ACHN (cell line): ENCODE measurements at regions not wholly inside any gene's neighbourhood (a gene's known extent, or its start where the extent isn't known, plus 50 kb on each side); places are given as distances from the start of the nearest gene placed in this dataset.
"Not testable (repeated sequence)": the region's sequence is repeated elsewhere in the genome, so short reads cannot be mapped to it uniquely, and the experiment has no call there.

ENCODE experiments used
- DNase-seq: peaks from one replicate; pipeline ENCODE4 v3.0.0-alpha.2; 2015
- in situ Hi-C: cut with HindIII; loops from 2 replicates; pipeline ENCODE4 v1.10.0; 2017; ENCODE audit warnings: low sequenced_read_pairs, low pct_ligation_motif_present, low pct_unique_long_range_greater_than_20kb

DNA sequence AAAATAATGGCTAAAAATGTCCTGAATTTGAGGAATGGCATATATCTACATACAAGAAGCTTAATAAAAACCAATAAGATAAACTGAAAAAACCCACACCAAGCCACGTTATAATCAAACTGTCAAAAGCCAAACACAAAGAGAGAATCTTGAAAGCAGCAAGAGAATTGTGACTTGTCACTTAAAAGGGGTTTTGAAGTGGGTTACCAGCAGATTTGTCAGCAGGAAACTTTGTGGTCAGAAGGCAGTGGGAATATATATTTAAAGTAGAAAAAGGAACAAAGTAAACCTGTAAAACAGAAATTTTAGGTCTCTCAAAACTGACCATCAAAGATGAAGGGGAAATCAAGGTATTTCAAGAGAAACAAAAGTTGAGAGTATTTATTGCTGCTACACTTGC is 171.9 kb upstream of the CNTNAP5 start:
- DNase-seq: no peak

DNA sequence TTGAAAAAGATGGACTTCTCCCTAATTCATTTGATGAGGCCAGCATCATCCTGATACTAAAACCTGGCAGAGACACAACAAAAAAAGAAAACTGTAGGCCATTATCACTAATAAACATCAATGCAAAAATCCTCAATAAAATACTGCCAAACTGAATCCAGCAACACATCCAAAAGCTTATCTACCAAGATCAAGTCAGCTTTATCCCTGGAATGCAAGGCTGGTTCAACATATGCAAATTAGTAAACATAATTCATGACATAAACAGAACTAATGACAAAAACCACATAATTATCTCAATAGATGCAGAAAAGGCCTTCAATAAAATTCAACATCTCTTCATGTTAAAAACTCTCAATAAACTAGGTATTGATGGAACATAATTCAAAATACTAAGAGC is 166.1 kb upstream of the CNTNAP5 start:
- DNase-seq, in situ Hi-C loops: not testable (repeated sequence)

More for the DNA sequence above, 171.9 kb upstream of the CNTNAP5 start:
- in situ Hi-C loops: no loop called here

DNA sequence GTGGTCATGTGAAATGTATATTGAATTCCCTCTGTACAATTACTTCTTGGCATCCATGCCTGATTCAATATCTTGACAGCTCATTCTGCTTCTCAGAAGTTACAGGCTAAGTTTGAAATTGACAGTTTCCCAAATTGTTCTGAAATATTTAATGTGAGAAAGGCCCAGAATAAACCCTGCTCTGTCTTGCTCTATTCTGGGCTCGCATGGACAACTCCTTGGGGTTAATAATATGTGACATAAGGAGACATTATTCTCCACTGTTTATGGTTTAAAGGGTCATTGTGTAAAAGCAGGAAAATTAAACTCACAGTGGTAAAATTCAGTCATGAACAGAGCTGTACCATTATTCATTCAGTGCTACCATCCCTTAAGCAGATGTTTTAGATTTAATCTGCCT is 160.7 kb upstream of the CNTNAP5 start:
- DNase-seq: no peak
- in situ Hi-C loops: no loop called here

DNA sequence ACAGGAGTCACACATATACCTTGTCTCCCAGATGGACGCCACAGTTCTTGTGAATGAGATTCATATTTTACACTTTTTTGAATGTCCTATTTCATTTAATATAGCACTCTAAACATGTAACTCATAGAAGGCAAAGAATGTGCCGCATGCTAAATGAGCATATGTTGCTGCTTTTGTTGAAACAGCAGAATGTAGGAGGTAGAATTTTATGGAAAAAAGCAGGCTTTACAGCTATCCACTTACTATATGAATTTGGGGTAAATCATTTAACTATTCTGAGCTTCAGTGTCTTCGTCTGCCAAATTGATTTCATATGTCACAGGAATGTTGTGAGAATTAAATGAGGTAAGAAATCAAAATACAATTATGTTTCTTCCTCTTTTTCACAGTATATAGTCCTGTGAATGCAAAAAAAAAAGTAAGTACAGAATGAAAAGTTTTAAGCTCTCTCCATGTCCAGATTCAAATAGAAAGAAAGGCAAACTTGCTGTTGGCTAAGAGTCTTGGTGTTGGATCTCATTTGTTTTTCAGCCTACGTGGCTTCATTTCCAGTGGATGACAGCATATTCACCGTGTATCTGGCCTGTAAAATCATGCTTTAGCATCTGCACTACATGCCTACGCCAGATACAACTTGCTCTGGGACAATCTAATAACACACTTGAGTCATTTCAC is 154.7 kb upstream of the CNTNAP5 start:
- in situ Hi-C loops: no loop called here

DNA sequence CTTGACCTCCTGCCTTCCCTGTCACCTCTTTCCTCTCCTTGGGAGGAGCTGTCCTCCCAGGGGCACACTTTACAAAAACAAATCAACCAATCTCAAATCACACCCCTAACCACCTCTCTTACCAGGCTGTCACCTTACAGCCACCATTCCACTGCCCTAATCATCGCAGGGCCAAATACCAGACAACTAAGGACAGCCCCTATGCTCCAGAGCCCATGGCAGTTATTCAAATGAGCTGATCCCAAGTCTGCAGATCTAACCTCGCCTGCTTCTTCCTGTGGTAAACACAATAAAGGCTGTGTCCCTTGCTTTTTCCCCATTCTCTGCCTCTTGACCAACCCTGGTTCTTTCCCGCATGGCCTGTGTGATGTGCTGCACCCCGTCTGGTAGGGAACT is 154.2 kb upstream of the CNTNAP5 start:
- no peak for DNase-seq
- in situ Hi-C loops: no loop called here

More for the DNA sequence above, 154.7 kb upstream of the CNTNAP5 start:
- no peak for DNase-seq

DNA sequence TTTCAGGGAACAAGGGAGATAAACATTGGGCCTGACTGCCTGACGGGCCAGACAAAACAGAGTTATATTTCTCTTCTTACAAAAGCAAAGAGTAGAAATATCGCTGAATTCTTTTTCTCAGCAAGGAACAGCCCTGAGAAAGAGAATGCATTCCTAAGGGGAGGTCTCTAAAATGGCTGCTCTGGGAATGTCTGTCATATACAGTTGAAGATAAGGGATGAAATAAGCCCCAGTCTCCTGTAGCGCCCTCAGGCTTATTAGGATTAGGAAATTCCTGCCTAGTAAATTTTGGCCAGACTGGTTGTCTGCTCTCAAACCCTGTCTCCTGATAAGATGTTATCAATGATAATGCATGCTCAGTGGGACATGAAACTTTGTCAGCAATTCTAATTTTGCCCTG is 134.9 kb upstream of the CNTNAP5 start:
- no peak for DNase-seq
- in situ Hi-C loops: no loop called here

DNA sequence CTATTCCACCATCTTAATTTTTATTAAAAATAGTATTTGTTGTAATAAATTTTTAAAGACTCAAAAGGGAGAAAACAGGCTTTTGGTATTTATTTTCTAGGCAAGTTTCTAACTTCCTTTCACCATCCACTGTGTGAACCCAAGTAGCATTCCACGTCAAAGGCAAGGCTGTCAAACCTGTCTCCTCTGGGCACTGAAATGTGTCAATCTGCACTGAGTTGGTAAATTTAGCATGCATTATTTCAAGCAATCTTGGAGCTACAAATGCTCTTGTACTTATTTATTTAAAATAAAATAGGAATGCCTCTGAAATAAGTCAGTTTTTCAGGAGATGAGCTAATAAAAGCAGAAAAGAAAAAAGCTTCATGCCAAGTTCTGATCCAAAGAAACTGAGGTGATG is 130.9 kb upstream of the CNTNAP5 start:
- in situ Hi-C loops: no loop called here

DNA sequence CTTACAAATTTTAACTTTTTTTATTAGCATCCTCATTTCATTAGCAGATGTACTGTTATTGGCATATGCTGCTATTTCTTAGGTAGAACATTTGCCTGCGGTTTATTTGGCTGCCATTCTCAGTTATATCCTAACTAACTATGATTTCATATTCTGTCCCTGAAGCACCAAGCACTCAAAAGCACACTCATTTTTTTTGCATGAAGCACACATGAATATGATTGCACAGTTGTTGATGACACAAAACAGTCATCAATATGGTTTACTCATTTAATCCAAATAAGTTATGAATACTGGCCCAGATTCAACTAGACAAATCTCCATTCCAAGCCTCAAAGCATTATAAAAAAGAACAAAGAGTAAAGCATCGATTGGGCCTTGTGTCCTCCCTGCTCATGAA is 129.4 kb upstream of the CNTNAP5 start:
- in situ Hi-C loops: no loop called here
- DNase-seq: no peak

More for the DNA sequence above, 130.9 kb upstream of the CNTNAP5 start:
- no peak for DNase-seq

DNA sequence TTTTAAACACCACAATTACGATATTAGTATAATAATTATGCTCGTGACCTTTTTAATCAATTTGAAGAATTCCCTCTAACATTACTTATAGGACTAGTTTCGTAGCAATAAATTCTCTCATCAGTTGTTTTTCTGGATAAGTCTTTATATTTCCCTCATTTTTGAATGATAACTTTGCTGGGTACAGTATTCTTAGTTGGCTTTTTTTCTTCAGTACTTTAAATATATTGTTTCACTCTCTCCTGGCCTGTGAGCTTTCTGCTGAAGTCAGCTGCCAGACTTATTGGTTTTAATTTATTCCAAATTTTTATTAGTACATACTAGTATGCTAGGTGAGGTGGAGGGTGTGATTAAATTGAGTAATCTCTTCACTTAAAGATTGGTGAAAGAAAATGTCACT is 123.8 kb upstream of the CNTNAP5 start:
- no peak for DNase-seq
- in situ Hi-C loops: no loop called here

DNA sequence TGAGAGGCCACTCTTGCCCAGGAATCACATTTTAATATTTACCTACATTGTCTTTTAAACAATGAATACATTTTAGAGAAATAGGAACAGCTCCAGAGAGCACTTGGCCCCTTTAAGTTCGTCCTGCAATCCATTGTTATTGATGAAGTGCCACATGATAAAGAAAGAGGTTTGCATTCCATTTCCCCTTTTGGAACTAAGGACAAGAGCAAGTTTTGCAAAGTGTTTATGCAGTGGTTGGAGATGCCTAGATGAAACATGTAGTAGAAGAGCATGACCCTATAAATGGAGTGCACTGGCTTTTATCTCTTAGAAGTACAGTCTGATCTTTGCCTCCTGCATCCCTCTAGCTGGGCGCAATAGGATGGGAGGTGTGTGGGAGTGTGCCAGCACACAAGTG is 118.7 kb upstream of the CNTNAP5 start:
- DNase-seq: no peak
- in situ Hi-C loops: no loop called here

DNA sequence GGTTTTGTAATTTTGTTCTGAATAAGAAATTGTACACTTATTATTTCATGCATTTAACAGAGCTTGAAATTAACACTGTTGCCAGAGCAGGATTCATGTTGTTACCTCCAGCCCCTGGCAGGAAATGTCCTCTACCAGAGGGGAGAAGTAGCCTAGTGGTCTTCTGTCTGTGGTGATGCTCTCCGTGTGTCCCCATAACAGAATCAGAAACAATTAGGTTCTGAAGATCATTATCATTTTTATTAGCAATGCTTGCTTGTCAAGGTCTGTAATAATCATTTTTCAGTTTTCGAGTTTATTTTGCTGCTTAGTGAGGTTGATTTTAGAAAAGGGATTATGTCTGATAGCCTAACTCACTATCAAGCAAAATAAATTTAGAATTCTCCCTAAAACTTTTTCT is 116.6 kb upstream of the CNTNAP5 start:
- DNase-seq: no peak
- in situ Hi-C loops: no loop called here

DNA sequence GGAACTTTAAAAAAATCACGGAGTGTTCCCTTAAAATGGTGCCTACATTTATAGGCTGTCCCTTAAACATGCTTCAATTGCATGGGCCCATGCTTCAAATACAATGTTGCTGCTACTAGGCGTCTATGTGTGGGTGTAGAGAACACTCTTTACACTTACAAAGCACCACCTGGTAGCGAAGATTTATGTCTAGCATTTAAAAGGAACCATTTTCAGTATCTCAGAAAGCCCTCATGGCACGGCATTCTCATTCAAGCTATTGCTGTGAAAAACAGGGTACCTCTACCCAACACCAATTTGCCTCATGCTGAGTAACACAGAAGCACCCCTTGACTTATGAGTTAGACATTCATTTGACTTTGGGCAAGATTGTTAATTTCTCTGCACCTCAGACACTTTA is 112.9 kb upstream of the CNTNAP5 start:
- DNase-seq: no peak
- in situ Hi-C loops: no loop called here

DNA sequence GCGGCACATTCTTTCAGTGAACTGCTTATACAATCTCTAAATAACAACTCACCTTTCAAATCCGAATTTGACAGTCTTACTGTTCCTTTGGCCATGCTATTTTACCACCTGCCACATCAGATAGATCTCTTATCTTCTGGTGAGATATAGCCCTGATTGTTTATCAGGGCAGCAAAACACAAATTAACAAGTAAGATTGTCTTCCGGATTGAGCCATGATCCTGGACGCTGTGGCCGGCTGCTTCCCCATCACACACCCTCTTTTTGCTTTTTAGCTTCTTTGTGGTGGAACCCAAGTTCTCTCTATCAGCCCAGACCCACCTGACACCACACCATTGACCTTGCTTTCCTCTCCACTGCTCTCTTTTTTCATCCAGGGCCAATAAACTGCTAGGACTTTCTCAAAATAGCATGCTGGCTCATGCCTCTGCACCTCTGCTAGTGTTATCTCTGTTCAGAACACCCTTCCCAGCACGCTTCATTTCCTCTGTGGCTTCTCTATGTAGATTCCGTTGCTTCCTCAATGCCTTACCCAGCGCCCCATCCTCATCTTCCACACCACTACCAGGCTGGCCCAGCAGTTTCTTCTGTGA is 111.8 kb upstream of the CNTNAP5 start:
- DNase-seq: no peak
- in situ Hi-C loops: no loop called here

DNA sequence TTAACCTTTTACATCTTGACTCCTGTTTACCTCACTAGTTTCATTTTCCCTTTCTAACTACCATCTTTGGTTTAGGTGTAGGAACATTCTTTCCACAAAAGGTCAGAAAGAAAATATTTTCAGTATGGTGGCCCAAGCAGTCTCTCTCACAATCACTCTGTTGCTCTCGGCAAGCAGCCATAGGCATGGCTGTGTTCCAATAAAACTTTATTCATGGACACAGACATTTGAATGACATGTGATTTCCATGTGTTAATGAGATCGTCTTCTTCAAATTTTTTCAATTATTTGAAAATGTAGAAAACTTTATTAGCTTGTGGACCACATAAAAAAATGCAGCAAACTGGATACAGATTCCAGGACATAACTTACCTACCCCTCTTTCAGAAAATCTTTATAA is 109.7 kb upstream of the CNTNAP5 start:
- in situ Hi-C loops: no loop called here
- no peak for DNase-seq

DNA sequence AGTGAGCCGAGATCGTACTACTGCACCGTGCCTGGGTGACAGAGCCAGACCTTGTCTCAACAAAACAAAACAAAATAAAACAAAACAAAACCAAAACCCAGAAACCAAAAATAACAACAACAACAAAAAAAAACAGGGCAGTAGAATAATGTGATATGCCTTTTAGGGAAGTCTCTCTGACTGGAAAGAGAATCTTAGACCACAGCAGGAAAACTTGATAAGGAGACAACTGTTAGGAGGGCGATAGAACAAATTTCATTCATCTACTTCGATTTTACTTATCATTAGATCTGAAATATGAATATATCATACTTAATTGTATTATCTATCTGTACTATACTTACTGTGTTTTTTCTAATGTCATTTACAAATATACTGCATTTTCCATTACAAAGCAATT is 109.0 kb upstream of the CNTNAP5 start:
- no peak for DNase-seq
- in situ Hi-C loops: no loop called here

DNA sequence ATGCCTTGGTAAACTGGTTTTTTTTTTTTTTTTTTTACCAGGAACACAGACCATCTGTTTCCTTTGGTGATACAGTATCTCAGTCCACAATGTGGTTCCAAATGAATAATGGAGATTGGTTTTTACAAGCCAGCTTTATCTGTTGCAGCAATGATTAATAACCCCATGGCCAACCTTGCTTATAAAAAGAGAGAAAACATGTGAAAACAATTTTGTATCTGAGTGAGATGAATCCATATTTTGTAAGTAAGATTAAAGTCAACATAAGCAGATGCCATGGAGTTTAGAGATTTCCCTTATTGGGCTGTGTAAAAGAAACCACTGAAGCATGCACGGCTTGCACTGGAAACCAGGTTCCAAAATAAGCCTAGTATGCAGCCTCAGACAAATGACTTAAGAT is 108.6 kb upstream of the CNTNAP5 start:
- DNase-seq: no peak
- in situ Hi-C loops: no loop called here

DNA sequence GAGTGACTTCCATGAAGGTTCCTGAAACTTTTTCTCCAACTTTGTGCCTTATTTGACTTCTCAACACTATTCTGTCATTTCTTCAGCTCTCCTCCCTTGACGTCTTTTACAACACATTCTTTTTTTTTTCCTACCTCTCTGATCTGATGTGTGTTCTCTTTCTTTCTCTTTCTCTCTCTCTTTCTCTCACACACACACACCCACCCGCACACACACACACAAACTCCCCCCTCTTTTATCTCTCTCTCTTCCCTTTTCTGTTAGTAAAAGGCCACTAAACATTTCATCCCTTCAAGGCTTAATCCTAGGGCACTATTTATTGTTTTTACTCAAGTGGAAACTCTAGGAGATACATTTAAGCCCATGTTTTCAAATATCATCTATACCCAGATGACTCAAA is 107.8 kb upstream of the CNTNAP5 start:
- no peak for DNase-seq
- in situ Hi-C loops: no loop called here

DNA sequence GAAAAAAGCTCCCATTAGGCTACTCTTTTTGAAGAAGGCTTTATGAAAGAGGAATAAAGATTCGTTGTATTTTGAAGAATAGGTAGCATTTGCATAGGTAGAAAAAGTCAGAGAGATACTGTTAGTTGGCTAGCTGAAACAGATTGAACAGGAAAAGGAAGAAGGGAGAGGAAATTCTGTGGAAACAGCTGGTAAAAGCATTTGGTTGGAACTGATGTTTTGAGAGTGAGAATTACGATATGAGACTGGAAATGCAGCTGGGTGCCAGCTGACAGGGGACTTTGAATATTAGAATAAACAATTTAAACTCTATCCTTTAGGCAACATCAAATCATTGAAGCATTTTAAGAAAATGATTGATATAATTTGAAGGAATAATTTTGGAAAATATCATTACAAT is 96.7 kb upstream of the CNTNAP5 start:
- DNase-seq: no peak
- in situ Hi-C loops: no loop called here

DNA sequence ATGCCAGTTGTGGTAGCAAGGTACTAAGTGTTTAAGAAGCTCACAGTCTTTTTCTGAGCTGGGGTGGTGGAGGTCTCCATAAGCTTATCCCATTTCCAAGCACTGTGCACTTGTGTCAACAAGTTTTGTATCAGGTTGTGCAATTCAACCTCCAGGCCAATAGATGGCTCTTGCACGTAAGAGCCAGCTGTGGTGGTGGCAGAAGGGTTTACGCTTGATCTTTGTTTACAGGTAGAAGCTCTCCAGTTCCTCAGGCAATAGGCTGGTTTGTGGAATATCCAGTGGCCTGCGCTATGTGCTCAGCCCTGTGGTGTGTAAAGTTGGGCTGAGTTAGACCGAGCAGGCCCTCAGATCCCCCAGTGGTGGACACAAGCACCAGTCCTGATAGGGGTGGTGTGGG is 89.7 kb upstream of the CNTNAP5 start:
- in situ Hi-C loops: no loop called here

DNA sequence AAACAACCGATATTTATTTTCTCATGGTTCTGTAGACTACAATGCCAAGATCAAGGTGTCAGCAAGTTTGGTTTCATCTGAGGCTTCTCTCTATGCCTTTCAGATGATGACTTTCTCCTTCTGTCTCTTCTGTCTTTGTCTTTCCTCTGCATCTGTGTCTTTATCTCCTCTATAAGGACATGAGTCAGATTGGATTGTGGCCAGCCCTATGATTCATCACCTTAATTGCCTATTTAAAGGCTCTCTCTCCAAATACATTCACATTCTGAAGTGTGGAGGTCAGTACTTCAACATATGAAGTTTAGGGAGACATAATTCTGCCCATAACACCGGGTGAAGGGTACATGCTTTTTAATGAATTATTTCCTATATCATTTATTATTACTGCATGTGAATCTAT is 71.2 kb upstream of the CNTNAP5 start:
- in situ Hi-C loops: no loop called here
- DNase-seq: peak; percentile 13

More for the DNA sequence above, 89.7 kb upstream of the CNTNAP5 start:
- DNase-seq: no peak

DNA sequence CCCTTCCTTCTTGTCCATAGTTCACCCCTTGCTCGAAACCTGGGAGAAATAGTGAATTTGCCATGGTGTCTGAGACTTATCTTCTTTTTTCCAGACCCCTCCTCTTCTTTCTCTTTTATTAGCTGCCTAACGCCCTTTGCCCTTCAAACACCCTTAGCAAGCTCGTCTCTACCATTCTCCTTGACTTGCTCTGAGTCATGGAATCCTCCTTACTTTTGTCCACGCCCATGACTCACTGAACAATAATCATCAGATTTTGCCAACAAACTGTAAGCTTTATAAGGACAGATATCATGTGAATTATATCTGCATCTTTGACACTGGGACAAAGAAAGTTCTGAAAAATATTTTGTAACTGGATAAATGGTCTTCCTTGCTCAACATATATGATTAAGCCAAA is 67.1 kb upstream of the CNTNAP5 start:
- in situ Hi-C loops: no loop called here
- DNase-seq: no peak
